GM20431 (cell line): ENCODE measurements at regions not wholly inside any gene's neighbourhood (a gene's known extent, or its start where the extent isn't known, plus 50 kb on each side); places are given as distances from the start of the nearest gene placed in this dataset.
"Not testable (repeated sequence)": the region's sequence is repeated elsewhere in the genome, so short reads cannot be mapped to it uniquely, and the experiment has no call there.

Source experiments
- in situ Hi-C: fragments of 300-500 bp; cut with MseI, MboI; formaldehyde crosslinking; loops from one replicate; pipeline ENCODE4 v1.15.0; 2020; ENCODE audit warnings: low sequenced_read_pairs; ENCODE audit not compliant: unreplicated experiment

- in situ Hi-C loops, result no loop called here
Observed at GRCh38 chr2:122542236-122542635, 786.8 kb downstream of the TSN start.

GRCh38 chr2:122542646-122543045, 787.2 kb downstream of the TSN start:
- in situ Hi-C loops, result no loop called here

GRCh38 chr2:122543815-122544214, 788.4 kb downstream of the TSN start:
- in situ Hi-C loops, result no loop called here

- in situ Hi-C loops, result no loop called here
Observed at GRCh38 chr2:122545821-122546220, 790.4 kb downstream of the TSN start.

- in situ Hi-C loops, result no loop called here
Observed at GRCh38 chr2:122562775-122563174, 807.3 kb downstream of the TSN start.

GRCh38 chr2:122563781-122564180, 808.3 kb downstream of the TSN start:
- in situ Hi-C loops, result no loop called here

GRCh38 chr2:122564843-122565242, 809.4 kb downstream of the TSN start:
- in situ Hi-C loops, result no loop called here

- in situ Hi-C loops, result no loop called here
Observed at GRCh38 chr2:122565364-122565763, 809.9 kb downstream of the TSN start.

- in situ Hi-C loops, result no loop called here
Observed at GRCh38 chr2:122570641-122571040, 815.2 kb downstream of the TSN start.

- in situ Hi-C loops, result not testable (repeated sequence)
Observed at GRCh38 chr2:122571471-122571870, 816.0 kb downstream of the TSN start.

- in situ Hi-C loops, result no loop called here
Observed at GRCh38 chr2:122575076-122575475, 819.6 kb downstream of the TSN start.

GRCh38 chr2:122583159-122583917, 827.9 kb downstream of the TSN start:
- in situ Hi-C loops, result no loop called here

GRCh38 chr2:122590524-122590923, 835.1 kb downstream of the TSN start:
- in situ Hi-C loops, result no loop called here

- in situ Hi-C loops, result no loop called here
Observed at GRCh38 chr2:122595065-122595464, 839.6 kb downstream of the TSN start.

GRCh38 chr2:122596598-122596997, 841.1 kb downstream of the TSN start:
- in situ Hi-C loops, result no loop called here

- in situ Hi-C loops, result no loop called here
Observed at GRCh38 chr2:122598784-122599183, 843.3 kb downstream of the TSN start.

- in situ Hi-C loops, result no loop called here
Observed at GRCh38 chr2:122610948-122611609, 855.6 kb downstream of the TSN start.

- in situ Hi-C loops, result no loop called here
Observed at GRCh38 chr2:122622934-122623333, 867.5 kb downstream of the TSN start.

- in situ Hi-C loops, result no loop called here
Observed at GRCh38 chr2:122627388-122627787, 871.9 kb downstream of the TSN start.

- in situ Hi-C loops, result no loop called here
Observed at GRCh38 chr2:122634256-122634655, 878.8 kb downstream of the TSN start.

GRCh38 chr2:122634920-122635319, 879.5 kb downstream of the TSN start:
- in situ Hi-C loops, result no loop called here

GRCh38 chr2:122635686-122636085, 880.2 kb downstream of the TSN start:
- in situ Hi-C loops, result no loop called here
